ENCODE measurements at regions not wholly inside any gene's neighbourhood (a gene's known extent, or its start where the extent isn't known, plus 50 kb on each side); places are given as distances from the start of the nearest gene placed in this dataset.

DNA sequence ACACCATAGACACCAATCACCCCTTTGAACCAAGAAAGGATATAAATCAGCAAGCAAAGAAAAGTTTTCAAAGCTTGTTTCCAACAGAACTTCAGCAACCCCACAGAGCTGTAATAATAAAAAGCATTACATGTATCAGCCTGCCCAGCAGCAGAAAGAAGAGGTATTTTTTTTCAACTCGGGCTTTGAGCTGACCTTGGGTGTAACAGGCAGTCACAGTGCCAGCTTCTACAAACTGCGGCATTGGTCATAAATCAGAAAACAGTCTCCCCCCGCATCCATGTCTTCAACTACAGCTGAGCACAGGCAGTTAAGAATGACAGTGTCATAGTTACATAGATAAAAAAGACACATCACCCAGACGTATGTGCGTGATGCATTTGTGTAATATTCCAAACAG, 671.0 kb upstream of the SLITRK1 start:
- TF ChIP-seq, protein P1, sequence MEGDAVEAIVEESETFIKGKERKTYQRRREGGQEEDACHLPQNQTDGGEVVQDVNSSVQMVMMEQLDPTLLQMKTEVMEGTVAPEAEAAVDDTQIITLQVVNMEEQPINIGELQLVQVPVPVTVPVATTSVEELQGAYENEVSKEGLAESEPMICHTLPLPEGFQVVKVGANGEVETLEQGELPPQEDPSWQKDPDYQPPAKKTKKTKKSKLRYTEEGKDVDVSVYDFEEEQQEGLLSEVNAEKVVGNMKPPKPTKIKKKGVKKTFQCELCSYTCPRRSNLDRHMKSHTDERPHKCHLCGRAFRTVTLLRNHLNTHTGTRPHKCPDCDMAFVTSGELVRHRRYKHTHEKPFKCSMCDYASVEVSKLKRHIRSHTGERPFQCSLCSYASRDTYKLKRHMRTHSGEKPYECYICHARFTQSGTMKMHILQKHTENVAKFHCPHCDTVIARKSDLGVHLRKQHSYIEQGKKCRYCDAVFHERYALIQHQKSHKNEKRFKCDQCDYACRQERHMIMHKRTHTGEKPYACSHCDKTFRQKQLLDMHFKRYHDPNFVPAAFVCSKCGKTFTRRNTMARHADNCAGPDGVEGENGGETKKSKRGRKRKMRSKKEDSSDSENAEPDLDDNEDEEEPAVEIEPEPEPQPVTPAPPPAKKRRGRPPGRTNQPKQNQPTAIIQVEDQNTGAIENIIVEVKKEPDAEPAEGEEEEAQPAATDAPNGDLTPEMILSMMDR (conservative IDR thresholded peaks at IDR 0.05; ENCODE audit: low read depth, low read length), result no peak
- no peak for TF ChIP-seq EZH2 (IDR thresholded peaks at IDR 0.05; ENCODE audit: borderline replicate concordance, low read depth, low read length, poor library complexity, severe bottlenecking)
